ENCODE measurements at regions not wholly inside any gene's neighbourhood (a gene's known extent, or its start where the extent isn't known, plus 50 kb on each side); places are given as distances from the start of the nearest gene placed in this dataset.
A peak's percentile ranks its signal among the peaks of the same experiment; 100 is the strongest.

DNA sequence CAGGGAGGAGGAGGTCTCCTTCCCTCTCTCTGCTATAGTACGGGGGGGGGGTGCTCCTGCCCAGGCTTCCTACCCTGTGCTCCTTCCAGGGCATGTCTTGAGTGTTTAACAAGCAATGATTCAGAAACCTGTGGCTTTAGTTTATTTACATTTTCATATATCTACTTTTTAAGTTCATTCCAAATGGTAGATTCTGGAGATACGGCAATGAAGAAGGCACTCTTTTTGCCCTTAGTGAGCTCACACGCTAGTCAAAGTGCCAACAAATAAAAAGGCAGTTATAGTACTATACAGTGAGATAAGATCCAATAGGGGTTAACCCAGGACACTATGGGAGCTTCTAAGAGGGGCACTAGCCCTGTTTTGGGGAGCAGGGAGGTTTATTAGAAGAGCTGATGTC is 169.3 kb upstream of the CACNA1E start:
- peaks cover 8% of the 10 kb centered on the region for H3K4me1 Mint-ChIP-seq (ENCODE audit: low read depth, unreplicated experiment)
- no peaks in the 10 kb centered on the region for H3K9me3 Mint-ChIP-seq (ENCODE audit: low read depth, unreplicated experiment)
- no peak overlapping the region for H3K27ac Mint-ChIP-seq (ENCODE audit: unreplicated experiment)
- CTCF ChIA-PET = interaction anchor here (0.6 to 0.7 kb wide), 2 partner anchors 868 to 1899 kb away, joined by 3 to 5 read pairs; no protein-coding TSS in a partner anchor
- peaks cover 84% of the 10 kb centered on the region for H3K27me3 Mint-ChIP-seq (ENCODE audit: unreplicated experiment)
- intact Hi-C loops (cut with micrococcal nuclease; ENCODE audit: unreplicated experiment) = loop anchor here (2.0 to 10.0 kb wide), 2 partner anchors 63 to 111 kb away; no protein-coding TSS in a partner anchor
- BruUV-seq (replicated peaks) = no TSS peak
- TF ChIP-seq, protein P1, sequence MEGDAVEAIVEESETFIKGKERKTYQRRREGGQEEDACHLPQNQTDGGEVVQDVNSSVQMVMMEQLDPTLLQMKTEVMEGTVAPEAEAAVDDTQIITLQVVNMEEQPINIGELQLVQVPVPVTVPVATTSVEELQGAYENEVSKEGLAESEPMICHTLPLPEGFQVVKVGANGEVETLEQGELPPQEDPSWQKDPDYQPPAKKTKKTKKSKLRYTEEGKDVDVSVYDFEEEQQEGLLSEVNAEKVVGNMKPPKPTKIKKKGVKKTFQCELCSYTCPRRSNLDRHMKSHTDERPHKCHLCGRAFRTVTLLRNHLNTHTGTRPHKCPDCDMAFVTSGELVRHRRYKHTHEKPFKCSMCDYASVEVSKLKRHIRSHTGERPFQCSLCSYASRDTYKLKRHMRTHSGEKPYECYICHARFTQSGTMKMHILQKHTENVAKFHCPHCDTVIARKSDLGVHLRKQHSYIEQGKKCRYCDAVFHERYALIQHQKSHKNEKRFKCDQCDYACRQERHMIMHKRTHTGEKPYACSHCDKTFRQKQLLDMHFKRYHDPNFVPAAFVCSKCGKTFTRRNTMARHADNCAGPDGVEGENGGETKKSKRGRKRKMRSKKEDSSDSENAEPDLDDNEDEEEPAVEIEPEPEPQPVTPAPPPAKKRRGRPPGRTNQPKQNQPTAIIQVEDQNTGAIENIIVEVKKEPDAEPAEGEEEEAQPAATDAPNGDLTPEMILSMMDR (IDR thresholded peaks at IDR 0.05; ENCODE audit: unreplicated experiment) = no peak
- DNase-seq = no peak
- no peak overlapping the region for H3K4me3 Mint-ChIP-seq (ENCODE audit: low read depth, unreplicated experiment)
- H3K36me3 Mint-ChIP-seq (ENCODE audit: insufficient read depth, unreplicated experiment) = no peaks in the 10 kb centered on the region

DNA sequence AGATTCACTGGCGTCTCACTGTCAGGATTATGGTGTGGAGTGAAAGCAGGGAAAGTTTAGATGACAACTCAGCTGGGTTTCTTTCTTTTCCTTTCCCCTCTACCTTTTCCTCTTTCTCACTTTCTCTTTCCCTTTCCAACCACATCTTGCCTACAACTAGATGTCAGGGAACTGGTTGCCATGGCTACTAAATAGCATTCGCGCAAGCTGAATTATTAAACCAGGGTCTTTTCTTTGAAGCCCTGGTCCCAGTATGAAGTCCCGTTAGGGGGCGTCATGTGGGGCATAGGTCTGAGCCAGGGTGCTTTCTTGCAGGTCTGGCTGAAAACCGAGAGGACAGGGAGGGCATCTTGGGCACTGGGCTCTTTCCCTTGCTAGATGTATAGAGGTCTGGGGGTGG is 168.4 kb upstream of the CACNA1E start:
- BruUV-seq (replicated peaks) = no TSS peak
- no peak for DNase-seq
- Mint-ChIP-seq H3K4me1 (ENCODE audit: low read depth, unreplicated experiment) (peaks cover 8% of the 10 kb centered on the region), H3K36me3 (ENCODE audit: insufficient read depth, unreplicated experiment) (no peaks in the 10 kb centered on the region), H3K4me3 (ENCODE audit: low read depth, unreplicated experiment) (no peak overlapping the region), H3K9me3 (ENCODE audit: low read depth, unreplicated experiment) (no peaks in the 10 kb centered on the region), H3K27me3 (ENCODE audit: unreplicated experiment) (peaks cover 88% of the 10 kb centered on the region), H3K27ac (ENCODE audit: unreplicated experiment) (no peak overlapping the region)
- CTCF ChIA-PET = interaction anchor here (0.6 kb wide), 2 partner anchors 43 to 108 kb away, joined by 3 to 4 read pairs; no protein-coding TSS in a partner anchor
- intact Hi-C loops (cut with micrococcal nuclease; ENCODE audit: unreplicated experiment) = loop anchor here (2.0 to 10.0 kb wide), 2 partner anchors 64 to 110 kb away; no protein-coding TSS in a partner anchor
- TF ChIP-seq, protein P1 (IDR thresholded peaks at IDR 0.05; ENCODE audit: unreplicated experiment) = no peak

DNA sequence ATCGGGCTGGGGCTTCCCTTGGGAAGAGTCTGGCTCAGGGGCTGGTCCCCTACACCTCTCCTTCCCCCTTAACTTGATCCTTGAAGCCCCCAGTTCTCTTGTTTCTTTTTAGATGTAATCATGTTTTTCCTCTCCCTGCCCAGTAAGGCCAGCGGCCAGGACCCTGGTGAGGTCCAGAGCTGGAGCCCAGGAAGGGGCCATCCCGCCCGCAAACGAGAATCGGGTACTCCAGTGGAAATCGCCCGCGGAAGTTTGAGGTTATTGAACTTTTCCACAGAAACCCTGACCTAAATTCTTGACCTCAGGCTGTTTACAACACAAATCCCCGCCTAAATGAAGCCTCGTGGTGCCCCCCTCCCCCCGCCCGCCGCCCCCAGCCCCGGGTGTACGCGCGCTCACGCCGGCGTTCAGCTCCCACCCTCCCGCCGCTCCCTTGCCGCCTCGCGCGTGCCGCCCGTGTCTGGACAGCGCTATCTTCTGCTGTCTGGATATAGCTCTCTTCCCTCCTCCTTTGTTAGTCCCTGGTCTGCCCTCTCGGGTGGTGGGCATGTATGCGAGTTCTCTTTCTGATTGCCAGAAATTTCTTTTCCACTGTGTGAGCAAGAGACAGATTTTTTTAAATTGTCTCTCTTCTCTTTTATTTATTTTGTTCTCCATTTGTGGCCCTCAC is 165.9 kb upstream of the CACNA1E start:
- TF ChIP-seq, protein P1 (IDR thresholded peaks at IDR 0.05; ENCODE audit: unreplicated experiment) = no peak
- peak overlapping the region; percentile 3 for H3K4me3 Mint-ChIP-seq (ENCODE audit: low read depth, unreplicated experiment)
- intact Hi-C loops (cut with micrococcal nuclease; ENCODE audit: unreplicated experiment) = loop anchor here (10.0 kb wide), 1 partner anchor 107 kb away; no protein-coding TSS in a partner anchor
- H3K9me3 Mint-ChIP-seq (ENCODE audit: low read depth, unreplicated experiment) = no peaks in the 10 kb centered on the region
- H3K27me3 Mint-ChIP-seq (ENCODE audit: unreplicated experiment) = peaks cover 82% of the 10 kb centered on the region
- BruUV-seq (replicated peaks) = no TSS peak
- H3K36me3 Mint-ChIP-seq (ENCODE audit: insufficient read depth, unreplicated experiment) = no peaks in the 10 kb centered on the region
- CTCF ChIA-PET = no interaction called here
- no peak overlapping the region for H3K27ac Mint-ChIP-seq (ENCODE audit: unreplicated experiment)
- no peak for DNase-seq
- H3K4me1 Mint-ChIP-seq (ENCODE audit: low read depth, unreplicated experiment) = peaks cover 8% of the 10 kb centered on the region

DNA sequence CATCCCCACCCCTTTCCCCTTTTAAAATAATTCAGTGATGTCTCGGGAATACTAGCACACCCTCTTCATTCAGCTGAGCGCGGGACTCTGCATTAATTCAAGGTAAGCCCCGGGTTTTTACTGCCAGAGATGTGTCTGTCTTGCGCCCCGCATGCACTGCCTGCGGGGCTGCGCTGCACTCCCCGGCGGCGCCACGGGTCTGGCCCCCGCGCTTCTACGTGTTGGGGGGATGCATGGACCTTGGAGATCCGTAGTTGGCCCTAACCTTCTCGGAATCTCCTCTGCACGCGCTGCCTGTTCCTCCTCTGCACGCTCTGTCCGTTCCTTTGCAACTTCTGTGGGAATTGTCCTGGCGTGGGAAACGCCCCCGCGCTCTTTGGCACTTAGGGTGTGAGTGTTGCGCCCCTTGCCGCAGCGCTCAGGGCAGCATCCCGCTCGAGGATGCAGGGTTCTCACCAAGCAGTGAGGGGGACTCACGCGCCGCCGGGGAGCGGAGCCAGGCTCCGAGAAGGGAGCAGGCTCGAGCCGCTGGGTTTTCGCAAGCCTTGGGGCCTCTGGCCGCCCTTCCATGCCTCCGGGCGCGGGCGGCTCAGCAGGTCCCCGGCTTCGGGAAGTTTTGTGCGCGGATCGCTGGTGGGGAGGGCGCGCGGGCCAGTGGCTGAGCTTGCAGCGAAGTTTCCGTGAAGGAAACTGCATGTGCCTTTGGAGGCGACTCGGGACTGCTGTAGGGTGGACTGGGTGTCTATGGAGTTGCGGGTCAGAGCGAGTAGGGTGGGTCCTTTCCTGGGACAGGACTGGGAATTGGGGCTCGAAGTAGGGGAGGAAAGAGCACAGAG is 165.1 kb upstream of the CACNA1E start:
- Mint-ChIP-seq H3K9me3 (ENCODE audit: low read depth, unreplicated experiment) (no peaks in the 10 kb centered on the region), H3K4me1 (ENCODE audit: low read depth, unreplicated experiment) (peaks cover 8% of the 10 kb centered on the region), H3K4me3 (ENCODE audit: low read depth, unreplicated experiment) (peak overlapping the region; percentile 3), H3K27ac (ENCODE audit: unreplicated experiment) (no peak overlapping the region), H3K27me3 (ENCODE audit: unreplicated experiment) (peaks cover 73% of the 10 kb centered on the region), H3K36me3 (ENCODE audit: insufficient read depth, unreplicated experiment) (no peaks in the 10 kb centered on the region)
- no peak for DNase-seq
- intact Hi-C loops (cut with micrococcal nuclease; ENCODE audit: unreplicated experiment) = loop anchor here (10.0 kb wide), 1 partner anchor 107 kb away; no protein-coding TSS in a partner anchor
- BruUV-seq (replicated peaks) = no TSS peak
- CTCF ChIA-PET = no interaction called here
- TF ChIP-seq, protein P1 (IDR thresholded peaks at IDR 0.05; ENCODE audit: unreplicated experiment) = no peak
